SK-N-SH (cell line): ENCODE measurements at regions not wholly inside any gene's neighbourhood (a gene's known extent, or its start where the extent isn't known, plus 50 kb on each side); places are given as distances from the start of the nearest gene placed in this dataset.

Experiments
- EZH2phosphoT487 ChIP-seq: fragments of 200-600 bp; sonication (generic); IDR thresholded peaks from 2 replicates; pipeline ENCODE4 v1.6.1; 2017; ENCODE audit warnings: low read depth, mixed run types, mild to moderate bottlenecking, antibody characterized with exemption, moderate library complexity, borderline replicate concordance
- NFIC ChIP-seq: IDR thresholded peaks from 2 replicates; pipeline ENCODE4 v1.4.0; 2012; ENCODE audit warnings: borderline replicate concordance
- POLR2AphosphoS5 ChIP-seq: IDR thresholded peaks from 2 replicates; pipeline ENCODE4 v1.6.1; 2012; ENCODE audit warnings: low read depth, low read length
- RCOR1 ChIP-seq: fragments of 150-350 bp; IDR thresholded peaks from 2 replicates; pipeline ENCODE4 v1.6.1; 2017; ENCODE audit warnings: antibody characterized with exemption, low read length
- TAF1 ChIP-seq: IDR thresholded peaks from 2 replicates; pipeline ENCODE4 v1.6.1; 2012; ENCODE audit warnings: low read depth, mild to moderate bottlenecking, low read length, moderate library complexity, borderline replicate concordance
- TF ChIP-seq, protein P1 (sequence below): IDR thresholded peaks from 2 replicates; pipeline ENCODE4 v1.4.0; 2012; ENCODE audit warnings: low read depth
- TF ChIP-seq, protein P2 (sequence below): fragments of 200-600 bp; sonication (generic); IDR thresholded peaks from 2 replicates; pipeline ENCODE4 v1.6.1; 2017; ENCODE audit warnings: antibody characterized with exemption, mild to moderate bottlenecking, moderate library complexity
- TF ChIP-seq, protein P3 (sequence below): IDR thresholded peaks from 2 replicates; pipeline ENCODE4 v1.6.1; 2012; ENCODE audit warnings: mild to moderate bottlenecking, low read depth, low read length, moderate library complexity

DNA sequence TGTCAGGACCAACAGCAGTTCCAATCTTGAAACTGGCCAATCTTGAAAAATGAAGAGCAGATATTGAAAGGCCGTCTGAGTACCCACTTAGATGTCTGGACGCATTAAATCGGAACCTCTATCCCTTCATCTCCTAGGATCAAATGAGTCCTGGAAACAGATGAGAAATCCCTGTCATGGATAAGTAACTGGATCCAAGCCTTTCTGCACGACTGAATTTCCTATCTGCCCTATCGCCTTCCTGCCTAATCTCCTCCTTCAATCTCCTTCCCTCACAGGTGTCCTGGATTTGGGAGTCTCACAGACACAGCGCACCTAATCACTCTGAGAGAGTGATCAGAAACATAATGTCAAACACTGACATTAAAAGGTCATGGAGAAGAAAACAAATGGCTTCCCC lies 245.2 kb upstream of the PRSS58 start:
- TF ChIP-seq, protein P1, sequence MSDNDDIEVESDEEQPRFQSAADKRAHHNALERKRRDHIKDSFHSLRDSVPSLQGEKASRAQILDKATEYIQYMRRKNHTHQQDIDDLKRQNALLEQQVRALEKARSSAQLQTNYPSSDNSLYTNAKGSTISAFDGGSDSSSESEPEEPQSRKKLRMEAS = no peak
- TF ChIP-seq, protein P2, sequence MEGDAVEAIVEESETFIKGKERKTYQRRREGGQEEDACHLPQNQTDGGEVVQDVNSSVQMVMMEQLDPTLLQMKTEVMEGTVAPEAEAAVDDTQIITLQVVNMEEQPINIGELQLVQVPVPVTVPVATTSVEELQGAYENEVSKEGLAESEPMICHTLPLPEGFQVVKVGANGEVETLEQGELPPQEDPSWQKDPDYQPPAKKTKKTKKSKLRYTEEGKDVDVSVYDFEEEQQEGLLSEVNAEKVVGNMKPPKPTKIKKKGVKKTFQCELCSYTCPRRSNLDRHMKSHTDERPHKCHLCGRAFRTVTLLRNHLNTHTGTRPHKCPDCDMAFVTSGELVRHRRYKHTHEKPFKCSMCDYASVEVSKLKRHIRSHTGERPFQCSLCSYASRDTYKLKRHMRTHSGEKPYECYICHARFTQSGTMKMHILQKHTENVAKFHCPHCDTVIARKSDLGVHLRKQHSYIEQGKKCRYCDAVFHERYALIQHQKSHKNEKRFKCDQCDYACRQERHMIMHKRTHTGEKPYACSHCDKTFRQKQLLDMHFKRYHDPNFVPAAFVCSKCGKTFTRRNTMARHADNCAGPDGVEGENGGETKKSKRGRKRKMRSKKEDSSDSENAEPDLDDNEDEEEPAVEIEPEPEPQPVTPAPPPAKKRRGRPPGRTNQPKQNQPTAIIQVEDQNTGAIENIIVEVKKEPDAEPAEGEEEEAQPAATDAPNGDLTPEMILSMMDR = no peak
- TF ChIP-seq POLR2AphosphoS5 = no peak
- TF ChIP-seq EZH2phosphoT487 = no peak
- TF ChIP-seq NFIC = no peak
- no peak for TF ChIP-seq TAF1
- no peak for TF ChIP-seq RCOR1
- TF ChIP-seq, protein P3, sequence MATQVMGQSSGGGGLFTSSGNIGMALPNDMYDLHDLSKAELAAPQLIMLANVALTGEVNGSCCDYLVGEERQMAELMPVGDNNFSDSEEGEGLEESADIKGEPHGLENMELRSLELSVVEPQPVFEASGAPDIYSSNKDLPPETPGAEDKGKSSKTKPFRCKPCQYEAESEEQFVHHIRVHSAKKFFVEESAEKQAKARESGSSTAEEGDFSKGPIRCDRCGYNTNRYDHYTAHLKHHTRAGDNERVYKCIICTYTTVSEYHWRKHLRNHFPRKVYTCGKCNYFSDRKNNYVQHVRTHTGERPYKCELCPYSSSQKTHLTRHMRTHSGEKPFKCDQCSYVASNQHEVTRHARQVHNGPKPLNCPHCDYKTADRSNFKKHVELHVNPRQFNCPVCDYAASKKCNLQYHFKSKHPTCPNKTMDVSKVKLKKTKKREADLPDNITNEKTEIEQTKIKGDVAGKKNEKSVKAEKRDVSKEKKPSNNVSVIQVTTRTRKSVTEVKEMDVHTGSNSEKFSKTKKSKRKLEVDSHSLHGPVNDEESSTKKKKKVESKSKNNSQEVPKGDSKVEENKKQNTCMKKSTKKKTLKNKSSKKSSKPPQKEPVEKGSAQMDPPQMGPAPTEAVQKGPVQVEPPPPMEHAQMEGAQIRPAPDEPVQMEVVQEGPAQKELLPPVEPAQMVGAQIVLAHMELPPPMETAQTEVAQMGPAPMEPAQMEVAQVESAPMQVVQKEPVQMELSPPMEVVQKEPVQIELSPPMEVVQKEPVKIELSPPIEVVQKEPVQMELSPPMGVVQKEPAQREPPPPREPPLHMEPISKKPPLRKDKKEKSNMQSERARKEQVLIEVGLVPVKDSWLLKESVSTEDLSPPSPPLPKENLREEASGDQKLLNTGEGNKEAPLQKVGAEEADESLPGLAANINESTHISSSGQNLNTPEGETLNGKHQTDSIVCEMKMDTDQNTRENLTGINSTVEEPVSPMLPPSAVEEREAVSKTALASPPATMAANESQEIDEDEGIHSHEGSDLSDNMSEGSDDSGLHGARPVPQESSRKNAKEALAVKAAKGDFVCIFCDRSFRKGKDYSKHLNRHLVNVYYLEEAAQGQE = no peak
